OCI-LY1 (cell line): ENCODE measurements at regions not wholly inside any gene's neighbourhood (a gene's known extent, or its start where the extent isn't known, plus 50 kb on each side); places are given as distances from the start of the nearest gene placed in this dataset.

Source experiments
- H2AFZ ChIP-seq: fragments of 200-600 bp; sonication (generic), shearing (Covaris generic); 2 replicates; pipeline ENCODE4 v1.6.0; 2014; ENCODE audit warnings: antibody characterized with exemption, mild to moderate bottlenecking, low read length
- H3F3A ChIP-seq: fragments of 200-600 bp; sonication (generic), shearing (Covaris generic); 2 replicates; pipeline ENCODE4 v1.6.0; 2014; ENCODE audit warnings: mild to moderate bottlenecking, antibody characterized with exemption, low read length, moderate library complexity; ENCODE audit not compliant: insufficient read depth
- H3K27ac ChIP-seq: fragments of 200-600 bp; sonication (generic); 2 replicates; pipeline ENCODE4 v1.5.1; 2014; ENCODE audit warnings: low read length, mixed run types, mild to moderate bottlenecking, low read depth; ENCODE audit not compliant: poor library complexity, severe bottlenecking
- H3K27me3 ChIP-seq: fragments of 200-600 bp; sonication (generic); 2 replicates; pipeline ENCODE4 v1.6.0; 2014; ENCODE audit warnings: antibody characterized with exemption, mild to moderate bottlenecking, low read length, moderate library complexity; ENCODE audit not compliant: insufficient read depth
- H3K36me3 ChIP-seq: fragments of 200-600 bp; sonication (generic); 2 replicates; pipeline ENCODE4 v1.6.1; 2014; ENCODE audit warnings: mild to moderate bottlenecking, antibody characterized with exemption, low read length, moderate library complexity, mixed read lengths; ENCODE audit not compliant: insufficient read depth
- H3K4me1 ChIP-seq: fragments of 200-600 bp; sonication (generic); 2 replicates; pipeline ENCODE4 v1.5.1; 2014; ENCODE audit warnings: mild to moderate bottlenecking, low read length, moderate library complexity; ENCODE audit not compliant: insufficient read depth, severe bottlenecking
- H3K4me2 ChIP-seq: fragments of 200-600 bp; sonication (generic), shearing (Covaris generic); 2 replicates; pipeline ENCODE4 v1.6.1; 2014; ENCODE audit warnings: low read length
- H3K4me3 ChIP-seq: fragments of 200-600 bp; sonication (generic); 2 replicates; pipeline ENCODE4 v1.5.1; 2014; ENCODE audit warnings: low read length, low read depth, mild to moderate bottlenecking, mixed read lengths; ENCODE audit not compliant: poor library complexity, severe bottlenecking
- H3K79me2 ChIP-seq: fragments of 200-600 bp; shearing (Covaris generic); 2 replicates; pipeline ENCODE4 v1.6.1; 2016; ENCODE audit warnings: mixed run types, low read length, mixed read lengths; ENCODE audit not compliant: insufficient read depth
- H3K9ac ChIP-seq: fragments of 200-600 bp; sonication (generic), shearing (Covaris generic); 2 replicates; pipeline ENCODE4 v1.6.1; 2014; ENCODE audit warnings: mild to moderate bottlenecking, low read length, mixed read lengths
- H3K9me2 ChIP-seq: fragments of 200-600 bp; sonication (generic), shearing (Covaris generic); 2 replicates; pipeline ENCODE4 v1.6.1; 2014; ENCODE audit warnings: low read depth, mild to moderate bottlenecking, low read length, mixed read lengths
- H3K9me3 ChIP-seq: fragments of 200-600 bp; shearing (Covaris generic); 2 replicates; pipeline ENCODE4 v1.6.1; 2014; ENCODE audit warnings: low read length, mixed read lengths
- H4K20me1 ChIP-seq: fragments of 200-600 bp; sonication (generic), shearing (Covaris generic); 2 replicates; pipeline ENCODE4 v1.6.0; 2016; ENCODE audit warnings: mild to moderate bottlenecking, low read length; ENCODE audit not compliant: insufficient read depth
- CTCF ChIP-seq: fragments of 200-600 bp; sonication (generic), shearing (Covaris generic); IDR thresholded peaks from 2 replicates; pipeline ENCODE4 v1.5.1; 2017; ENCODE audit warnings: mild to moderate bottlenecking, antibody characterized with exemption, low read length, moderate library complexity, mixed read lengths
- EZH2 ChIP-seq: fragments of 200-600 bp; sonication (generic), shearing (Covaris generic); IDR thresholded peaks from 2 replicates; pipeline ENCODE4 v1.8.0; 2017; ENCODE audit warnings: borderline replicate concordance, mixed run types, mild to moderate bottlenecking, antibody characterized with exemption, low read length, moderate library complexity, mixed read lengths

DNA sequence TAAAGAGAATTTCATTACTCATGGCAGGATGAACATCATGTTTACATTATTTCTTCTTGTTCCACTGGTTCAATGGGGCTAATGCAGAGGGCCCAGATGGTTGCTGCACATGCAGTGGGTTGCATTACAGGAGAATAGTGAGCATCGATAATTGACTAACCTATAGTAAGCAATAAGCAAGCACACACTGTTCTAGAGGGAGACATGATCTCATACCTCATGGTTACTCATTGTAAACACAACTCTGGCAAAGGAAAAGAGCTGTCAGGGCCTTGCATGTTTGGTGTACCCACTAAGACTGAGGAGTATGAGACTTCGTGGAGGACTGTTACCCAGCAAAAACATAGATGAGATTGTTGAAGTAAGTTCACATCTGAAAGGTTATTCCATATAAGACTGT, 885.6 kb upstream of the VRK2 start:
- no peaks in the 10 kb centered on the region for H3K9me2 ChIP-seq
- H3K4me2 ChIP-seq: no peak overlapping the region
- H3K79me2 ChIP-seq: no peaks in the 10 kb centered on the region
- no peaks in the 10 kb centered on the region for H4K20me1 ChIP-seq
- H3K27me3 ChIP-seq: no peaks in the 10 kb centered on the region
- H3K4me3 ChIP-seq: no peak overlapping the region
- H3K27ac ChIP-seq: no peak overlapping the region
- no peak for TF ChIP-seq CTCF
- TF ChIP-seq EZH2: no peak
- no peaks in the 10 kb centered on the region for H3K9me3 ChIP-seq
- no peaks in the 10 kb centered on the region for H3K4me1 ChIP-seq
- H2AFZ ChIP-seq: no peak overlapping the region
- no peaks in the 10 kb centered on the region for H3F3A ChIP-seq
- no peak overlapping the region for H3K9ac ChIP-seq
- H3K36me3 ChIP-seq: no peaks in the 10 kb centered on the region

DNA sequence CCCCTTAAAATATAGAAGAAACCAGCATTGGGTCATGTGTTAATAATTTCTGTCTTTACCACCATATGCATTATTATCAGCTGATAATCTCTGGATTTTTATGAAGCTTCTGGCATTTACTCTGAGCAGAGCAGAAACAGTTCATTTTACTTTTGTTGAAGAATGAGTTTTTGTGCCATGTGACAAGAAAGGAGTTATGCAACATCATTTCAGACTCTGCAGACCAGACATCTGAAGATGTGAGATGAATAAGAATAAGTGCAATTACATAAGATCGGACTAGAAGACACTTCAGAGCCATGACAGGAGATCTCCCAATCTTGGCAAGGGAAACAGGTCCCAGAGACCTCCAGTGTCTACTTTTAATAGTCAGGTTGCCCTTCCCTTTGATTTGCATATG, 869.4 kb upstream of the VRK2 start:
- H3K27ac ChIP-seq: no peak overlapping the region
- H3K9ac ChIP-seq: no peak overlapping the region
- TF ChIP-seq CTCF (no peak), EZH2 (no peak)
- H3K36me3 ChIP-seq: no peaks in the 10 kb centered on the region
- H3K4me1 ChIP-seq: no peaks in the 10 kb centered on the region
- no peak overlapping the region for H3K4me2 ChIP-seq
- no peaks in the 10 kb centered on the region for H3K9me3 ChIP-seq
- no peak overlapping the region for H2AFZ ChIP-seq
- H3K79me2 ChIP-seq: no peaks in the 10 kb centered on the region
- no peaks in the 10 kb centered on the region for H3K27me3 ChIP-seq
- no peaks in the 10 kb centered on the region for H3F3A ChIP-seq
- no peaks in the 10 kb centered on the region for H4K20me1 ChIP-seq
- H3K9me2 ChIP-seq: no peaks in the 10 kb centered on the region
- no peak overlapping the region for H3K4me3 ChIP-seq

DNA sequence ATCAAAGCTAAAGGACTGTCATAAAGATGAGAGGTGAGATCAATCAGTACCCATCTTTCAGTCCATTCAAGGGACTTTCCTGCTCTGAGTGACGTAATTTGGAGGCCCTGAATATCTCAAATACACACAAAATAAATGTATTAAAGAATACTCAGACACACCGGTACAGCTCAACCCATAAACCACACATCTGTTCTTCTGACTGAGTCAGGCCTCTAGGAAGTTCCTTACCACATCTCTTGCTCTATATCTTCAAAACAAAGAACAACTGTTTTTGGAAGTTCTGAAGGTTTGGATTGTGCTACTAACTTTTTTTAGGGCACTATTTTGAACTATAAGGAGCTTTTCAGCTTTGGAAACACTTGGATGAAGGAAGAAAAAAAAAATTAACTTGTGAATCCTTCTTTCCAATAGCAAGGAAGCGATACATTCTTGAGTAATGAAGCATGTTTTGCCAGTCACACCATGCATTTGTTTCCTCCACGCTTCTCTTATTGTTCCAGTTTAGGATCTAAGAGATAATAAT, 866.5 kb upstream of the VRK2 start:
- no peaks in the 10 kb centered on the region for H3F3A ChIP-seq
- H3K9me2 ChIP-seq: no peaks in the 10 kb centered on the region
- no peaks in the 10 kb centered on the region for H3K4me1 ChIP-seq
- no peak for TF ChIP-seq CTCF
- TF ChIP-seq EZH2: no peak
- no peaks in the 10 kb centered on the region for H3K36me3 ChIP-seq
- no peaks in the 10 kb centered on the region for H3K9me3 ChIP-seq
- no peak overlapping the region for H3K9ac ChIP-seq
- no peak overlapping the region for H3K4me3 ChIP-seq
- no peak overlapping the region for H2AFZ ChIP-seq
- no peaks in the 10 kb centered on the region for H3K79me2 ChIP-seq
- H3K27ac ChIP-seq: no peak overlapping the region
- no peaks in the 10 kb centered on the region for H3K27me3 ChIP-seq
- H3K4me2 ChIP-seq: no peak overlapping the region
- no peaks in the 10 kb centered on the region for H4K20me1 ChIP-seq
